ENCODE measurements at regions not wholly inside any gene's neighbourhood (a gene's known extent, or its start where the extent isn't known, plus 50 kb on each side); places are given as distances from the start of the nearest gene placed in this dataset.

DNA sequence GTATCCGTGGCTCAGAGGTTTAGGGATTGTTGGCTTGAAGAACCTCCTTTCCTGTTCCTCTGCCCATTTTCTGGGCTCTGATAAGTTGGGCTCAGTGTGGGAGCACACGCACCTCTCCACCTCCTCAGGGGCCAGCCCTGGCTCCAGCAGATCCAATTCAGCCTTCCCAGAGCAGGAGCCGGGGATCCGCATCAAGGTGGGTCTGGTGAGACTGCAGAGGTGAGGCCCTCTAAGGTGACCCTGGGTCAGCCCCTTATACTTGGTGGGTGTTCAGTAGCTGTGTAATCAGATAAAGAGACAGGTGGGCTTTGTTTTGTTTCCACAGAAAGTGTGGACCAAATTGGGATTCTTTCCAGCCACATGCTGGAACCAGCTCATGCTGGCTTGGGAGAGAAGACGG is 1466.0 kb downstream of the TBC1D22A start:
- DNase-seq (ENCODE audit: low spot score): no peak
- POLR2A ChIA-PET: no interaction called here
- H3K4me2 ChIP-seq (ENCODE audit: low read depth, low read length): no peak overlapping the region
- no peak overlapping the region for H3K27ac ChIP-seq (ENCODE audit: extremely low read length, insufficient read depth, low read length)
- ATAC-seq: no peak
- FAIRE-seq: no peak
- 50% methylated on average over 1 of the region's 5 CpGs for WGBS (ENCODE audit: low lambda C conversion rate)
- no peak overlapping the region for H2AFZ ChIP-seq (ENCODE audit: low read length)
- H3K27me3 ChIP-seq (ENCODE audit: control insufficient read depth in 1 of 2, insufficient read depth in 2 of 2, low read length in 2 of 2): peaks cover 0 to 3% of the 10 kb centered on the region in 2 experiments; a peak in 4 of 5 replicates
- CTCF ChIA-PET (ENCODE audit: low intra/inter-chr PET ratio, low total read pairs): no interaction called here
- H3K4me1 ChIP-seq (ENCODE audit: insufficient read depth, low read length): no peaks in the 10 kb centered on the region
- H3K36me3 ChIP-seq (replicated peaks in 1 of 2; ENCODE audit: control insufficient read depth in 1 of 2, insufficient read depth in 2 of 2, low read length in 2 of 2): no peaks in the 10 kb centered on the region
- no TSS peak for BruUV-seq (replicated peaks)
- intact Hi-C loops (cut with micrococcal nuclease; ENCODE audit: unreplicated experiment): no loop called here
- no peaks in the 10 kb centered on the region for H4K20me1 ChIP-seq (ENCODE audit: insufficient read depth, low read length)
- H3K4me3 ChIP-seq (replicated peaks in 1 of 3; ENCODE audit: insufficient read depth in 1 of 3, low read depth in 2 of 3, low read length in 3 of 3): no peak overlapping the region
- in situ Hi-C loops (cut with HindIII; ENCODE audit: extremely low pct_ligation_motif_present, low pct_unique_long_range_greater_than_20kb): no loop called here
- H3K9me3 ChIP-seq (ENCODE audit: low read length): no peaks in the 10 kb centered on the region
- no peak overlapping the region for H3K9ac ChIP-seq (ENCODE audit: insufficient read depth, low read depth, low read length)
- H3K79me2 ChIP-seq (ENCODE audit: insufficient read depth, low read length): no peaks in the 10 kb centered on the region
- TF ChIP-seq ZNF484 (CRISPR knock-in tag; IDR thresholded peaks at IDR 0.05; ENCODE audit: borderline replicate concordance, low read depth): no peak
- no peak for TF ChIP-seq XBP1 (CRISPR knock-in tag; IDR thresholded peaks at IDR 0.05)
- TF ChIP-seq PAXIP1 (CRISPR knock-in tag; conservative IDR thresholded peaks at IDR 0.05): no peak
- no peak for TF ChIP-seq NFATC3 (CRISPR knock-in tag; IDR thresholded peaks at IDR 0.05)
- no peak for TF ChIP-seq ZFP36 (IDR thresholded peaks at IDR 0.05; ENCODE audit: borderline replicate concordance, low read depth, low read length, partially characterized antibody)
- no peak for TF ChIP-seq ZNF383 (CRISPR knock-in tag; IDR thresholded peaks at IDR 0.05; ENCODE audit: borderline replicate concordance)
- no peak for TF ChIP-seq CENPX (CRISPR knock-in tag; IDR thresholded peaks at IDR 0.05)
- TF ChIP-seq SMAD3 (CRISPR knock-in tag; IDR thresholded peaks at IDR 0.05): no peak
- TF ChIP-seq ZNF33B (CRISPR knock-in tag; IDR thresholded peaks at IDR 0.05): no peak
- TF ChIP-seq KLF13 (CRISPR knock-in tag; IDR thresholded peaks at IDR 0.05): no peak

All from HepG2 (cell line).